ENCODE measurements at regions not wholly inside any gene's neighbourhood (a gene's known extent, or its start where the extent isn't known, plus 50 kb on each side); places are given as distances from the start of the nearest gene placed in this dataset.

GRCh38 chr14:78016532-78016931, 153.6 kb upstream of the NRXN3 start:
- FAIRE-seq (no peak), DNase-seq (ENCODE audit: low spot score) (no peak), ATAC-seq (no peak)
- H2AFZ ChIP-seq (ENCODE audit: low read length) = no peak overlapping the region
- no TSS peak for BruUV-seq (replicated peaks)
- intact Hi-C loops (cut with micrococcal nuclease; ENCODE audit: unreplicated experiment) (no loop called here), in situ Hi-C loops (cut with HindIII; ENCODE audit: extremely low pct_ligation_motif_present, low pct_unique_long_range_greater_than_20kb) (loop anchor here (25.0 kb wide), 1 partner anchor 821 kb away; no protein-coding TSS in a partner anchor)
- H3K27ac ChIP-seq (ENCODE audit: extremely low read length, insufficient read depth, low read length) = no peak overlapping the region
- H3K79me2 ChIP-seq (ENCODE audit: insufficient read depth, low read length) = no peaks in the 10 kb centered on the region
- no peaks in the 10 kb centered on the region for H3K4me1 ChIP-seq (ENCODE audit: insufficient read depth, low read length)
- no peak overlapping the region for H3K4me3 ChIP-seq (replicated peaks in 1 of 3; ENCODE audit: insufficient read depth in 1 of 3, low read depth in 2 of 3, low read length in 3 of 3)
- no peaks in the 10 kb centered on the region for H4K20me1 ChIP-seq (ENCODE audit: insufficient read depth, low read length)
- CTCF ChIA-PET (ENCODE audit: low intra/inter-chr PET ratio, low total read pairs) = no interaction called here
- peaks cover 0 to 2% of the 10 kb centered on the region in 2 experiments; a peak in 1 of 5 replicates for H3K27me3 ChIP-seq (ENCODE audit: control insufficient read depth in 1 of 2, insufficient read depth in 2 of 2, low read length in 2 of 2)
- no peak overlapping the region for H3K9ac ChIP-seq (ENCODE audit: insufficient read depth, low read depth, low read length)
- 3% methylated on average over 2 of the region's 2 CpGs for WGBS (ENCODE audit: low lambda C conversion rate)
- H3K4me2 ChIP-seq (ENCODE audit: low read depth, low read length) = no peak overlapping the region
- POLR2A ChIA-PET = no interaction called here
- H3K9me3 ChIP-seq (ENCODE audit: low read length) = no peaks in the 10 kb centered on the region
- TF ChIP-seq ZNF761 (CRISPR knock-in tag; conservative IDR thresholded peaks at IDR 0.05) (no peak), NCOR1 (IDR thresholded peaks at IDR 0.05; ENCODE audit: borderline replicate concordance, low read length) (no peak), HOXA7 (CRISPR knock-in tag; IDR thresholded peaks at IDR 0.05) (no peak), ZEB1 (IDR thresholded peaks at IDR 0.05; ENCODE audit: insufficient replicate concordance, low read depth) (no peak), CBX1 (IDR thresholded peaks at IDR 0.05; ENCODE audit: low read depth) (no peak), BRF2 (CRISPR knock-in tag; IDR thresholded peaks at IDR 0.05) (no peak), ZNF776 (CRISPR knock-in tag; IDR thresholded peaks at IDR 0.05) (no peak)
- no peaks in the 10 kb centered on the region for H3K36me3 ChIP-seq (replicated peaks in 1 of 2; ENCODE audit: control insufficient read depth in 1 of 2, insufficient read depth in 2 of 2, low read length in 2 of 2)

DNA sequence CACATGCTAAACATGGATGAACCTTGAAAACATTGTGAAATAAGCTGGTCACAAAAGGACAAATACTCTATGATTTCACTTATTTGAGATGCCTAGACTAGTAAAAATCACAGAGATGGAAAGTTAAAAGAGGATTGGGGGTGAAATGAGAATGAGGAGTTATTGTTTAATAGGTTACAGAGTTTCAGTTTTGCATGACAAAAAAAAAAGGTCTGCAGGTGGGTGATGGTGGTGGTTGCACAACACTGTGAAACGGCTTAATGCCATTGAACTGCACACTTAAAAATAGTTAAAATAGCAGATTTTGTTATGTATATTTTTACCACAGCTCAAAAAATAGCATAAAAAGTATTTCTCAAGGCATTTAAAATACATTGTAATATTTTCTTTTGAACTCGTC, 151.9 kb upstream of the NRXN3 start:
- no peak overlapping the region for H3K4me3 ChIP-seq (replicated peaks in 1 of 3; ENCODE audit: insufficient read depth in 1 of 3, low read depth in 2 of 3, low read length in 3 of 3)
- ChIA-PET CTCF (ENCODE audit: low intra/inter-chr PET ratio, low total read pairs) (no interaction called here), POLR2A (no interaction called here)
- 1% methylated on average over 2 of the region's 2 CpGs for WGBS (ENCODE audit: low lambda C conversion rate)
- no peaks in the 10 kb centered on the region for H4K20me1 ChIP-seq (ENCODE audit: insufficient read depth, low read length)
- H3K4me1 ChIP-seq (ENCODE audit: insufficient read depth, low read length) = no peaks in the 10 kb centered on the region
- H3K79me2 ChIP-seq (ENCODE audit: insufficient read depth, low read length) = no peaks in the 10 kb centered on the region
- no peak overlapping the region for H3K4me2 ChIP-seq (ENCODE audit: low read depth, low read length)
- no peak overlapping the region for H3K9ac ChIP-seq (ENCODE audit: insufficient read depth, low read depth, low read length)
- intact Hi-C loops (cut with micrococcal nuclease; ENCODE audit: unreplicated experiment) = no loop called here
- no peaks in the 10 kb centered on the region for H3K36me3 ChIP-seq (replicated peaks in 1 of 2; ENCODE audit: control insufficient read depth in 1 of 2, insufficient read depth in 2 of 2, low read length in 2 of 2)
- BruUV-seq (replicated peaks) = no TSS peak
- in situ Hi-C loops (cut with HindIII; ENCODE audit: extremely low pct_ligation_motif_present, low pct_unique_long_range_greater_than_20kb) = loop anchor here (25.0 kb wide), 1 partner anchor 819 kb away; no protein-coding TSS in a partner anchor
- DNase-seq (ENCODE audit: low spot score) (no peak), FAIRE-seq (no peak), ATAC-seq (no peak)
- H3K27ac ChIP-seq (ENCODE audit: extremely low read length, insufficient read depth, low read length) = no peak overlapping the region
- no peaks in the 10 kb centered on the region for H3K9me3 ChIP-seq (ENCODE audit: low read length)
- no peaks in the 10 kb centered on the region; a peak in 1 of 5 replicates for H3K27me3 ChIP-seq (ENCODE audit: control insufficient read depth in 1 of 2, insufficient read depth in 2 of 2, low read length in 2 of 2)
- H2AFZ ChIP-seq (ENCODE audit: low read length) = no peak overlapping the region
- TF ChIP-seq, protein P1, sequence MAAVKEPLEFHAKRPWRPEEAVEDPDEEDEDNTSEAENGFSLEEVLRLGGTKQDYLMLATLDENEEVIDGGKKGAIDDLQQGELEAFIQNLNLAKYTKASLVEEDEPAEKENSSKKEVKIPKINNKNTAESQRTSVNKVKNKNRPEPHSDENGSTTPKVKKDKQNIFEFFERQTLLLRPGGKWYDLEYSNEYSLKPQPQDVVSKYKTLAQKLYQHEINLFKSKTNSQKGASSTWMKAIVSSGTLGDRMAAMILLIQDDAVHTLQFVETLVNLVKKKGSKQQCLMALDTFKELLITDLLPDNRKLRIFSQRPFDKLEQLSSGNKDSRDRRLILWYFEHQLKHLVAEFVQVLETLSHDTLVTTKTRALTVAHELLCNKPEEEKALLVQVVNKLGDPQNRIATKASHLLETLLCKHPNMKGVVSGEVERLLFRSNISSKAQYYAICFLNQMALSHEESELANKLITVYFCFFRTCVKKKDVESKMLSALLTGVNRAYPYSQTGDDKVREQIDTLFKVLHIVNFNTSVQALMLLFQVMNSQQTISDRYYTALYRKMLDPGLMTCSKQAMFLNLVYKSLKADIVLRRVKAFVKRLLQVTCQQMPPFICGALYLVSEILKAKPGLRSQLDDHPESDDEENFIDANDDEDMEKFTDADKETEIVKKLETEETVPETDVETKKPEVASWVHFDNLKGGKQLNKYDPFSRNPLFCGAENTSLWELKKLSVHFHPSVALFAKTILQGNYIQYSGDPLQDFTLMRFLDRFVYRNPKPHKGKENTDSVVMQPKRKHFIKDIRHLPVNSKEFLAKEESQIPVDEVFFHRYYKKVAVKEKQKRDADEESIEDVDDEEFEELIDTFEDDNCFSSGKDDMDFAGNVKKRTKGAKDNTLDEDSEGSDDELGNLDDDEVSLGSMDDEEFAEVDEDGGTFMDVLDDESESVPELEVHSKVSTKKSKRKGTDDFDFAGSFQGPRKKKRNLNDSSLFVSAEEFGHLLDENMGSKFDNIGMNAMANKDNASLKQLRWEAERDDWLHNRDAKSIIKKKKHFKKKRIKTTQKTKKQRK (IDR thresholded peaks at IDR 0.05; ENCODE audit: low read length) = no peak
- TF ChIP-seq MAFK (conservative IDR thresholded peaks at IDR 0.05 in 1 of 2, IDR thresholded peaks at IDR 0.05 in 1 of 2; ENCODE audit: low read length in 2 of 2) (no peak), ZNF274 (CRISPR knock-in tag; IDR thresholded peaks at IDR 0.05) (no peak), MIER3 (CRISPR knock-in tag; IDR thresholded peaks at IDR 0.05; ENCODE audit: borderline replicate concordance) (no peak)

Measured in HepG2 (cell line).